ENCODE measurements at regions not wholly inside any gene's neighbourhood (a gene's known extent, or its start where the extent isn't known, plus 50 kb on each side); places are given as distances from the start of the nearest gene placed in this dataset.

DNA sequence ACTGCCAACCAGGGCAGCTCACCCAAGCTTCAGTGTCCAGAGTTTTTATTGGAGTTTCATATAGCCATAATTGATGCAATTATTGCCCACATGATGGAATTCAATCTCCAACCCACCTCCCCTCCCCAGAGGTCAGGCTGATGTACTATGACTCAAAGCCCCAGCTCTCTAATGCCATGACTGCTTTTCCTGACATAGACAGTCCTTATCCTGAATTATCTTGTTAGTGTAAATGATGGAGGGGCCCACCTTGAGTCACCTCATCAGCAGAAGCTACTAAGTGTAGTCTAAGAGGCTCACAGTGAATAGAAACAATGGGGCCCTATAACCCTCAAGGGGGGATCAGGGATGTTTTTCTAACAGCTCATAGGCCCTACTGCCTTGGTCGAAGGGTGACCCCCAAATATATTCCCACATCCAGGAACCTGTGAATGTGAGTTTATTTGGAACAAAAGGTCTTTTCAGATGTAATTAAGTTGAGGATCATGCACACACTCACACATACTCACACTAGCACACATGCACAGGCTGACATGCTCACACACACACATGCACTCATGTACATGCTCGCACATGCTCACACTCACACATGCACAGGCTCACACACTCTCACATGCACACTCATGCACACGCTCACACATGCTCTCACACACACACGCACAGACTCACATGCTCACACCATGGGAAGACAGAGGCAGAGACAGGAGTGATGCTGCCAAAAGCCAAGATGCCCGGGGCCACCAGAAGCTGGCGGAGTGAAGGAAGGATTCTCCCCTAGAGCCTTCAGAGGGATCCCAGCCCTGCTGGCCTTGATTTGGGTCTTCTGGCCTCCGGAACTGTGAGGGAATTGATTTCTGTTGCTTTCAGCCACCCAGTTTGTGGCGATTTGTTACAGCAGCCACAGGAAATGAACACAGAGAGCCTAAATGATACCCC, 131.2 kb upstream of the SMAD3 start:
- DNase-seq: no peak

DNA sequence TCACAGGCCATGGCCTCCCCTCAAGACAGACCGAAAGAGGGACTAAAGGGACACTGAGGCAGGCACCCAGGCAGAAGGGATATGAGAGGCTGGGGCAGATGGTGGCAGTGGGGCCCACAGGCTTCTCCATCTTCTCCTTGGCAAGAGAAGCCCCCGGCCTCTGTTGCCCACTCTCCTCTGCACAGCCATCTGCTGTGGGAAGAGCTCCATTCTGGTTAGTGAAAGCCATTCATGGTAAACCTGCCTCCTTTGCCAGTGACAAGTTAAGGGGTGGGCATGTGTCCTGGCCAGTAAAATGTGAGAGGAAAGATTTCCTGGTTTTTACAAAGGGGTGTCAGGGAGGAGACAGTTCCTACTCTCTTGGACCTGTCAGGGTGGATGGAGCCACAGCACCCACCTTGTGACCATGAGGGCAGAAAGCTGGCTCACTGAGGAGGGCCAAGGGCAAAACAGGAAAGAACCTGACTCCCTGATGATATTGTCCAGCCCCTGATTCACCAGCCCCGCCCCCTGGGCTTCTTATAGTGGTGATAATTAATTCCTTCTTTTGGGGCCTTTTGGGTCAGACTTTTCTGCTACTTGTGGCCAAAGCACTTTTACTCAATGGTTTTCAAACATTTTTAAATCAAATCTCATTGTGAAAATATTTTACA, 130.4 kb upstream of the SMAD3 start:
- DNase-seq: no peak

DNA sequence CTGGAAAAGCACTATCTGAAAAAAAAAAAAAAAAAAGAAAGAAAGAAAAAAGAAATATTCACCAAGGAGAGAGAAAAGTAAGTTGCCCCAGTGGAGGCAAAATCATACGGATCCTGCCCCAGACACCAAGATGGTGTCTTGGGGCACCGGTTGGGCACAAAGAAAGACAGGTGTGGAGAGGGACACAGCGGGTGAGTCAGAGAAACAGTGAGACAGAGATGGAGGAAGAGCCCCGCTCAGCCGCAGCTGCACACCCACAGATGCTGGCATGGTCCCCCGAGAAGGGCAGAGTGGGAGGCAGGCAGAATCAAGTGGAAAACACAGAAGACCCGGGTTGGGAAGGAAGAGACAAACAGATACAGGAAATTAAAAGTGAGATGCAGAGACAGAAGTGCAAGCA, 129.7 kb upstream of the SMAD3 start:
- no peak for DNase-seq

DNA sequence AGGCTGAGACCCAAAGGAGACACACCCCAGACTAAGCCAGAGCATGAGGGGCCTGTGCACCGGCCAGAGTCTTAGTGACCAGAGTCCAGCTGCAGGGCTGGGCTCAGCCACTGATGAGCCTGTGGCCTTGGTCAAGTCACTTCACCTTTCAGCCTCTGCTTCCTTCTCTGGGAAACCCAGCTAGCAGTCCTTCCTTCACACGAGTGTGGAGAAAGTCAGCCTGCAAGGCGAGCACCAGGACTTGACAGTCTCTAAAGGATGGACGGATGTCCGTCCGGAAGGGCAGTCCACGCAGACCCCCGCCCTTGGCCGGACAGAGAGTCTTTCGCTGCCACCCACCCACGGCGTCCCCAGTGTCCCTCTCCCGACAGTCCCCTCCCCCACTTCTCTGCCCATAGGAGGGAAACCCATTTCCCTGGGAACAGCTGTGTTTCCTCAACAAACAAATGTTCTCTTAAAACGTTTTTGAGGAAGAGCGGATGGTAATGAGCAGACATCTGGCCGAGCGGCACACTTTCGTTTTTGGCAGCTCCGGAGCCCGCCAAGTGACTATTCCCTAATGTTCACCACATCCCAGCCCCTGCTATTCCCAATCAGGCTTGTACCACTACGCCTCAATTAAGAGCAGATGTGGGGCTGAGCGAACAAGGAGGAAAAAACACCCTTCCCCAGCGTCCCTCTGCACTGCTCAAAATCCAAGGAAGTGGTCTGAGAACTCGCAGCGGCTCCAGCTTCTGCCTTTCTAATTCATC, 129.1 kb upstream of the SMAD3 start:
- peak; percentile 79 for DNase-seq

DNA sequence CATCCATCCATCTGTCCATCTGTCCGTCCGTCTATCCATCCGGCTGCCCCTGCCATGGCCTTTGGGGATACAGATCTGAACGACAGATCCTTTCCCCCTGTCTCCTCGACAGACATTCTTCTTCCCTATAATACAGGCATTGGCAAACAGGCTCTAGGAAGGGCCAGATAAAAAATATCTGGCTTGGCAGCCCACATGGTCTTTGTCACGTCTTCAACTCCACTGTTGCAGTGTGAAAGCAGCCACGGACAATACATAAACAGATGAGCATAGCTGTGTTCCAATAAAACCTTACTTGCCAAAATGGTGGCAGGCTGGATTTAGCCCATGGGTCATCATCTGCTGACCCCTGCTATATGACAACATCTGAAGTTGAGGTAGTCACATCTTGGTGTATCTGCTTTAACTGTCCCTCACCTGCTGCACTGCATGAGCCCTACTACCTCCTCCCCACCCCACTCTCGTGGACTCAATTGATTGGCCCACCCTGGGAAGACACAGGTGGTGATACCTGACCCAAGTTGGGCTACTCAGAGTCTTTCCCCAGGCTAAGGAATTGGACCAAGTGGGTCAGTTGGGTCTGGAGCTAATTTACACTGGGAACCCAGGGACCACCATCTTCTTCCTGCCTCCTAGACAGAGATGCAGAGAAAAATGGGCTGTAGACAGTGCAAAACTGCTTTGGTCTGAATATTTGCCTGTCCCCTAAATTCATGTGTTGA, 128.4 kb upstream of the SMAD3 start:
- no peak for DNase-seq

DNA sequence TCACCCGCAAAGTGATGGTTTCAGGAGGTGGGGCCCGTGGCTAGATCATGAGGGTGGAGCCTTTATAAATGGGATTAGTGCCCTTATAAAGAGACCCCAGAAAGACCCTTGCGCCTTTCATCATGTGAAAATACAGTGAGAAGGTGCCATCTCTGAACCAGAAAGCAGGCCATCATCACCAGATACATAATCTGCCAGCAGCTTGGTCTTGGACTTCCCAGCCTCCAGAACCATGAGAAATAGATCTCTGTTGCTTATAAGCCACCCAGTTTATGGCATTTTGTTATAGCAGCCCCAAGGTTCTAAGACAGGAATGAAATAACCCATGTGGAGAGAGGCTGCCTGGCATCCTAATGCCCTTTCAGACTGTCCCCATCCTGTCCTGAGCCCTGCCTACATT, 127.8 kb upstream of the SMAD3 start:
- DNase-seq: no peak

DNA sequence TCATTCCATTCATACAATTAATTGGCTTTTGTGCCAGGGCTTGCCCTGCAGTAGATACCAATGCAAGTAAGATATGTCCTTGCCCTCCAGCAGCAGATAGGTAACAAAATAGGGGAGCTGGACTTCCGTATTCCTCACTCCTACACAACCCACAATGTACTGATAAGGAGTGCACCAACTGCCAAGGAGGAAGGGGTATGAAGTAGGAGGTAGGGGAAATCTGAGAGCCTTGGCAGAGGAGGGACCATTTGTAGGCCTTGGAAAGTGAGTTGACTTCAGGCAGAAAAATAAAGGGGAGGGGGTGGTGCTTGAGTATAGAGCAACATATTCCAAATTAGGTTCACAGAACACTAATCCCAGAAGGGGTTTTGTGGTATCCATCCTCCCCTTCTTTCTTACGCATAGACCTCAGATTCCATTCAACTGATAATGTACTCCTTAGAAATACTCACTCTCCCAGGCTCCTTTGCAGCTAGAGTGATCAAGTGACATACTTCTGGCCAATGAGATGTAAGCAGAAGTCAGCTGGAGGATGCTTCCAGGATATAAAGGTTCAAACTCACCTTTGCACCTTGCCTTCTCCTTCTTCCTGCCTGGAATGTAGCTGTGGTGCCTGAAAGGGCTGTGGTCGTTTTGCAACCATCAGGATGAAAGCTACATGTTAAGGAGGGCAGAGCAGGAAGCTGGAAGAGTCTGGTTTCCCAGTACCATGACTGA, 127.1 kb upstream of the SMAD3 start:
- DNase-seq: no peak

DNA sequence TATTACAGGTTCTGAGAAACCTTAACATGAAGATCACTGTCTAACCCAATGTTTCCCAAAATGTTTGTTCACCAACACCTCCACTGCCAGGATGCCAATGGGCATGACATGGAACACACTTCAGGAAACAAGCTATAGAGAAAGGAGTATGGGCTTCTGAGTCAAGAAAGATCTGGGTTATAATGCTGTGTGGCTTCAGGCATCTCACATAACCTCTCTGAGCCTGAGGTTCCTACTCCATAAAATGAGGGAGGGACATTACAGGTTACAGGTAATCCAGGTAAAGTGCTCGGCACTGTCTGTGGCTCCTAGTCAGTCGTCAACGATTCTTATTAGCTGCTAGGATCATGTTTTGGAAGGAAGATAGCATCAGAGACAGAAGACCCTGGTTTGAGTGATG, 126.4 kb upstream of the SMAD3 start:
- DNase-seq: no peak

DNA sequence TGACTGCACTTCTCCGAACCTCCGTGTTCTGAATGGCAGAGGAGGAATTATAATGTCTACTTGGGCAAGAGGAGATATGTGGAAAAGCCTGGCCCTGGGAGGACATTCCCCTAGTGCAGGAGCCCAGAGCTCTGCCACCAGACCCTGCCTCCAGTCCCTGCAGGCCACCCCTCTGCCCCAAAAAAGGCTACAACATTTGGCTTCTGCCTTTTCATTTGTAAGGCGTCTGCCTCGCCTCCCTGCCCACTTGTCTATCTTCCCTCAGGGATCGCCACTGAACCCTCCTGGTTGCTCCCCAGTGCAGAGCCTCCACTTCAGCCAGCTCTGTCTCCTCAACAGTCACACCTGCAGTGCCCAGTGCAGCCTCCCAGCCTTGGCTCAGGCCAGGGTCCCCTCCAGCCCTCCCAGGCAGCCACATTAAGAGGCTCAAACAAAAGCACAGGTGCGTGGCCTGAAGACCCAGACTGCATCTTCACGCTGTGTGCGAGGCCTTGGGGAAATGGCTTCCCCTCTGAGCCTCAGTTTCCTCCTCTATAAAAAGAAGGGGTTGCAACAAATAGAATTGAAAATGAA, 125.9 kb upstream of the SMAD3 start:
- no peak for DNase-seq

DNA sequence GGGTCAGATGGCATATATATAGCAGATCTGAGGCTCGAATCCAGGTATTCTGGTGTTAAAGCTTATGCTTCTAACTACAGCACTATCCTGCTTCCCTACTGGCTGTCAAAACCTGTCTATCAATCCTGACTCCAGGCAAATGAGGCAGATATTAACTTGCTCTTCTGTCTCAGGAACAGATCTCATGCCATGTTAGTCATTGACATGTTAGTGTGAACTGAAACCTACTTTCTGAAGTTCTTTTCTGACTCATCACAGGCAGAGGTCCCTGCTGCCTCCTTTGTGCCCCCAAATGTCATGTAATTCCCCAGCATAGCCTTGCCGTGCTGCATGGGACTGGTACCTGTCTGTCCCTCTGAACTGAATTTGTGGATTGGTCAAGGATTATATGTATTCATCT, 125.0 kb upstream of the SMAD3 start:
- no peak for DNase-seq

DNA sequence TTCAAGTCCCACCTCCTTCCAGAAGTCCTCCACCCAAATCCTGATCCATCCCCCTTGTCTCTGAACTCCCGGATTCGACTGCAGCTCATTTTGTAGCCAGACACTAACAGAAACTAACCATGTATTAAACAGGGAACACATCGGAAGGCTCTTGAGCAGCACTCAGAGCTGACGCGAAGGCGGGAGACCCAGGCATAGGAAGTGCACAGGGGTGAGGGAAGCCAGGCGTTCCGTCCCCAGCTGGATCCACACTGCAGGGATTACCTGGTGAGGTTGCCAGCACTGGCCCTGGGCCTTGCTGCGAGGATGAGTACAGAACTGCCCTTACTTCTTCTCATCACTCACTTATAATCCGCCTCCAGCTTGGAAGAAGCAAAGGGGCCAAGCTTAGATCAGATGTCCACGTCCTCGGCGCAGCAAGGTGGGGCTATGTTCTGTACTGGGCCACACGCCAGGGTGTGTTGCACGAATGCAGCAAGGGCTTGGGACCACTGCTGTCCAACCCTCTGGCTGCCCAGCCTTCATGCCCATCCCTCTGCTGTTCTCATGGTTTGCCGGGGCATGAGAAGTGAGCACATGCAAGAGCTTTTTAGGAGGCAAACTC, 124.2 kb upstream of the SMAD3 start:
- peak; percentile 68 for DNase-seq

DNA sequence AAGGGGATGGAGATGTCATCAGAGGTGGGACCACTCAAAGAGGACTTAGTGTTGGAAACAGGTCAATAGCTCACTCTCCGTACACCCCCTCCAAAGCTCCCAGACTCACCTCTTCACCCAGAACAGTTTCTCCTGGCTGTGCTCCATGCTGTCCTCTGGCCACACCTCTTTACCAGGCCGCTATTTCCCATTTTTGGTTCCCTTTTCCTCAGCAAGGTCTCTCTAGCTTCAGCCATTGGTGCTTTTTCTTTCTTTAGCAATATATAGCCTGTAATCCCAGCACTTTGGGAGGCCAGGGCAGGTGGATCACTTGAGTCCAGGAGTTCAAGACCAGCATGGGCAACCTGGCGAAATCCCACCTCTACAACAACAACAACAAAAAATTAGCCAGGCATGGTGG, 123.6 kb upstream of the SMAD3 start:
- DNase-seq: no peak

DNA sequence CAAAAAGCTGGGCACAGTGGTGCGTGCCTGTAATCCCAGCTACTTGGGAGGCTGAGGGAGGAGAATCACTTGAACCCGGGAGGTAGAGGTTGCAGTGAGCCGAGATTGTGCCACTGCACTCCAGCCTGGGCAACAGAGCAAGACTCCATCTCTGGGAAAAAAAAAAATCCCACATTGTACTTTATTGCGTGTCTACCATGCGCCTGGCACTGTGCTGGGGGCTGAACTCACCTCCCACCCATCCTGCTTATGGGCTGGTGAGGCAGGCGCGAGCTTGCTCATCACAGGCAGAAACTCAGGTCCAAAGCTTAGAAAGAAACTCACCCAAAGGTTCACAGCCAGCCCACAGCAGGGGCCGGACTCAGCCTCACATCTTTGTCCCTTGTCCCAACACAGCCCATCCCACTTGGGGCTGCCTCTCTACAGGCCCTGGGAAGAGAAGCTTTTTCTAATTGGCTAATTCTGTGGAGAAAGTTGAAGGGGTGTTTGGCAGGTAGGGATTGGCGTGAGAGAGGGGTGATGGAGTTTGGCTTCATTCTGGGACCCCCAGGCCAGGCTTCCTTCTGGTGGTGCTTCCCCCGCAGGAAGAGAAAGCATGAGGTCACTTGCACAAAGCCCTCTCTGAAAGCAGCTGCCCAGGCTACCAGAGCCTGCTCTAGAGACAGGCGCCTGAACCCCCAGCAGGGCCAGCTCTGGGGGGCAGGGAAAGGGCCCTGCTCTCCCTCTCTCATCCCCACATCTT, 122.6 kb upstream of the SMAD3 start:
- DNase-seq: no peak

DNA sequence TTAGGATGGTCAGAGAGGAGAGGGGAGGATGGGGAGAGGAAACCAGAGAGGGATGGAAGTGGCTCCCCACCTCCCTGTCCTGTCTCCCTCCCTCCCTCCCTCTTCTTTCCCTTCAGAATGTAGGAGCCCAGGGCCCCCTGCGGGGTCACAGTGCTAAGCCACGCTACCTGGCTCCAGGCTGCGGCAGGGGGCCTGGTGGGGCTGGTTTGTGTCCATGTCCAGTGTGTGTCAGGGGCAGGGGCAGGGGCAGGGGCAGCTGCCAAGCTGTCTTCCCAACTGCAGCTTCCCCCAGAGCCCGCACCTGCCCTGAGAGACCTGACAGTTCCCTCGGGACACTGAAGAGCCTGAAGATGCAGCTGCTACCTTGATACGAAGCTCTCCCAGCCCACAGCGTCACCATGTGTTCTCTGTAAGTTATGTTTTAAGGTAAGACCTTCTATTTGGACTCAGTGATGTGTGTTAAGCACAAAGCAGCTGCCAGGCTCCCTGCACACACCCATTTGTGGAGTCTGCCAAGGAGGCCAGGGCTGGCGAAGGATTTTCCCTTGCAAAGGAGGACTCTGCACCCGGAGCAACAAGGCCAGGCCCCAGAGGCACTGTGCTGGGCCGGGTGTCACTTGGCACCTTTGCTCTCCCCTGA, 121.8 kb upstream of the SMAD3 start:
- DNase-seq: no peak

DNA sequence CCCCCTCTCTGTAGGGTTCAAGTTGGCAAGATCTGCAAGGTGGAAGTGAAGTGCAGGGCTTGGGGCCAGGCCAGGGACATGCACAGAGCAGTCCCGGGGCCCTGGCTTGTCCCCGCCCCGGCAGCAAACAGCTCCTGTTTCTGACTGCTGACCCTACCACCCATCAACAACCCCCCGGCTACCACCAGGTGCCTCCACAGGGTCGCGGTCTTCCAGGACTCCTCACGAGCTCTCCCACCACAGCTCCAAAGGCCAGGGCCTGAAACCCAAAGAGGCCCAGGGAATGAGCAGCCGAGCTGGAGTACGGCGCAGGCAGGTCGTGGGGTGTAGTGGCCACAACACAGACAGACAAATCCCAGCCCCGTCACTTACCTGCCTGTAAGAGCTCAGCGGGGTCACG, 121.3 kb upstream of the SMAD3 start:
- DNase-seq: no peak

DNA sequence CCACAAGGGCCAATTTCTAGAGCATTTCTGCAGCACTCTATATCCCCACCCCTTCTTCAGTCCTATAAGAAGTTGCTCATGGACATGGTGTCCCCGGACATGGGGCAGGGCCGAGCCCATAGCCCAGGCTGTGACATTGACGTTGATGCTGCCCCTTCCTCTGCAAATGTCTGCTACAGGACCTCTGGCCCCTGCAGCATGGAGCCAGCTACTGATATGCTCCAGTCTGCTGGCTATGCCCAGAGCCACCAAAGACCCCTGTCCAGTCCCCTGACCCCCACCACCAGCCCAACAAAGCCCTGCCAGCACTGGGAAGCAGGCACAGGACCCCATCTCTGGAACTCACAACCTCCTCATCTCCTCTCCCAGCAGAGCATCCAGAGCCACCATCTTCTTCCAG, 120.1 kb upstream of the SMAD3 start:
- DNase-seq: no peak

DNA sequence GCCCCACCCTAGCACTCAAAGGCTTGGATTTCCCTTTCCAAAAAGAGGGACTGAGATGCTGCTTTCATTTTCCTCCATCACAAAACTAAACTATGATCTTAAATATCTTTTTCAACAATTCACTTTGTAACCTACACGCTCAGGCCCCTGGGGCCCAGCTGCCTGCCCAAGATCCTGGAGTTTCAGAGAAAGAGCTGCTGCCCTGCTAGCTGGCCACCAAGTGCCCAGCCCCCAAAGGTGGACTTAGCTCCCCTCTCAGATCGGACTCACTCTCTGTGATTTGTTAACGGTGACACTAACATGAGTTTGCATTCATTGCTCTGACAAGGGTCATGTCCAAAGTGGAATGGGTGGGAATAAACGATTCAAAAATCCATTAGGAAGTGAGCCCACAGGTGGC, 119.6 kb upstream of the SMAD3 start:
- no peak for DNase-seq

DNA sequence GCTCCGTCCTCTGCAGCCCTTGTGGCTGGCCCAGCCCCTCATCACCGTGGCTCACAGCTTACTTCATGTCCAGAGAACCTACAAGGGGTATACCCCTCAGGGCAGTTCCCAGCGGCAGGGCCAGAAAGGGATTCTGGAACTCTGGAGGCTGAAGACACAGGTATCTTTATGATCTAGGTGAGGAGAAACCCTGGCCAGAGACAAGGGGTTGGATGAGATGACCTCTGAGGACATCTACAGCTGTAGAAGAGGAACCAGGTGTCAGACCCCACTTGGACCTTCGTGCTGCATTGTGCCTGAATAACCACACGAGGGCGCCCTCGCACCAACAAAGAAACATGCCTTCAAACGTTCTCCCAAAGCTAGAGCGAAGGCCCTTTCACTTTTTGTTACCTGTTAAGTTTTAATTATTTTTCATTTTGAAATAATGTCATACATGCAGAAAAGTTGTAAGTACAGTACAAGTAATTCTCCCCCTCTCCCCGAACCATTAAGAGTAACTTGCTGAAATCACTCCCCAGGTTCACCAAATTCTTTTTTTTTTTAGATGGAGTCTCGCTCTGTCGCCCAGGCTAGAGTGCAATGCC, 118.7 kb upstream of the SMAD3 start:
- DNase-seq: peak; percentile 75

DNA sequence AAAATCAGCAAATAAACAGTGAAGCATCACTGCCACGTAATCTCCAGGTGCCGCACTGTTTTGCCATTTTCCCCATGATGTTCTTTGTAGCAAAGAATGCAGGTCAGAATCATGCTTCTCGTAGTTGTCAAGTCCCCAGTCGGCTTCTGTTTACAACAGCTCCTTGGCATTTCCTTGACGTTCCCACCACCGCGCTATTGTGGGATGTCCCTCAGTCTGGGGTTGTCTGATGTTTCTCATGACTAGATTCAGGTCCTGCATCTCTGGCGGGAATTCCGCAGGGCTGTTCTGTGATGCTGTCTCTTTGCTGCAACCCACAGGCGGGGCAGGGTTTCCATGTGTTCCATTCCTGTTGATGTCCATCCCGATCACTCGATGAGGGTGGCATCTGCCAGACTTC, 117.9 kb upstream of the SMAD3 start:
- no peak for DNase-seq

DNA sequence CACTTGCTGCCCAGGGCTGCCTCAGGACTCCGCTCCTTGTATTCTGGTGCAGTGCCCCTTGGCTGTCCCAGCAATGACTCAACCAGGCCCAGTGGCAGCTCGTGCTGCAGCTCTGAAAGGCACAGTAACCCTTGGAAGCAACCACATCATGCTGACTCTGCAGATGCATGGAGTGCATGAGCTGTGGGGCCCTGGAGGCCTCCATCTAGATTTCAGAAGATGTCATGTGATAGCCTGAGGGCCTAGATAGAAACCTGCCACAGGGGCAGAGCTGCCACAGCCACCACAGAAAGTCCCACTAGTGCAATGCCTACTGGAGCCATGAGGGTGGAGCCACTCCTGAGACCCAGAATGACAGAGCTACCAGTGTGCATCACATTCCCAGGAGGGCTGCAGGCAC, 117.1 kb upstream of the SMAD3 start:
- DNase-seq: no peak

Data from left hindlimb (tissue), 1 donor.